GM12878 (cell line): ENCODE measurements at regions not wholly inside any gene's neighbourhood (a gene's known extent, or its start where the extent isn't known, plus 50 kb on each side); places are given as distances from the start of the nearest gene placed in this dataset.

Experiments
- ATAC-seq: fragments of 200-7000 bp; cut with Tn5 transposase; 3 replicates; pipeline ENCODE4 v1.9.1; 2020; ENCODE audit warnings: mild to moderate bottlenecking, moderate library complexity
- BruUV-seq: library from RNA; stranded (reverse); fragments of 400-500 nt; replicated peaks from 2 replicates; lab custom pipeline; 2021; lab: Mats Ljungman, UMichigan
- CTCF ChIA-PET: fragments of 300-600 bp; sonication (Branson Sonifier 250); formaldehyde crosslinking; extraction: SDS; loops from one replicate; lab custom pipeline; 2021; ENCODE audit warnings: inconsistent platforms; lab: Yijun Ruan, JAX
- POLR2A ChIA-PET: fragments of 350-600 bp; formaldehyde crosslinking; extraction: SDS; loops from one replicate; lab custom pipeline; 2021; ENCODE audit warnings: inconsistent platforms; lab: Charles Lee
- RAD21 ChIA-PET: fragments of 300-600 bp; sonication (Branson Sonifier 250); formaldehyde crosslinking; loops from one replicate; lab custom pipeline; 2023; ENCODE audit warnings: antibody characterized with exemption; ENCODE audit not compliant: unreplicated experiment; lab: Charles Lee
- SMC1A ChIA-PET: fragments of 300-600 bp; sonication (Branson Sonifier 250); formaldehyde crosslinking; loops from one replicate; lab custom pipeline; 2023; ENCODE audit not compliant: unreplicated experiment, uncharacterized antibody; lab: Charles Lee
- DNase-seq: peaks from one replicate; pipeline ENCODE4 v3.0.0-alpha.2; 2011; ENCODE audit warnings: low read depth, low spot score
- FAIRE-seq: peaks from 3 replicates; lab custom pipeline; 2011; peaks lifted over from hg19 to GRCh38; lab: Jason Lieb, UNC
- H2AFZ ChIP-seq: 2 replicates; pipeline ENCODE4 v1.6.0; 2011; ENCODE audit warnings: low read depth, low read length, control low read depth; ENCODE audit not compliant: control insufficient read depth
- H3K27ac ChIP-seq: 2 replicates; pipeline ENCODE4 v1.5.1; 2011; ENCODE audit warnings: control low read depth; ENCODE audit not compliant: control insufficient read depth, insufficient read depth
- H3K27me3 ChIP-seq, 2 experiments: replicated peaks in 1 of 2; 2 replicates each; pipeline versions ENCODE4 v1.6.0 to v1.6.1; 2011; ENCODE audit warnings: low read length in 1 of 2; ENCODE audit not compliant: control insufficient read depth in 2 of 2, insufficient read depth in 2 of 2
- H3K36me3 ChIP-seq, 2 experiments: 2 replicates each; pipeline ENCODE4 v1.5.1; 2011; ENCODE audit warnings: low read length in 1 of 2; ENCODE audit not compliant: control insufficient read depth in 2 of 2, insufficient read depth in 2 of 2
- H3K4me1 ChIP-seq: 2 replicates; pipeline ENCODE4 v1.6.1; 2011; ENCODE audit warnings: mild to moderate bottlenecking, low read length, moderate library complexity, mixed read lengths; ENCODE audit not compliant: control insufficient read depth, insufficient read depth
- H3K4me2 ChIP-seq: 2 replicates; pipeline ENCODE4 v1.6.0; 2011; ENCODE audit warnings: control low read depth; ENCODE audit not compliant: control insufficient read depth, insufficient read depth
- H3K4me3 ChIP-seq: fragments of 200-600 bp; sonication (generic); 2 replicates; pipeline ENCODE4 v1.5.1; 2016
- H3K79me2 ChIP-seq: 2 replicates; pipeline ENCODE4 v1.6.0; 2011; ENCODE audit warnings: low read length; ENCODE audit not compliant: control insufficient read depth, insufficient read depth
- H3K9ac ChIP-seq: 2 replicates; pipeline ENCODE4 v1.8.0; 2011; ENCODE audit warnings: low read length, control low read depth, mixed read lengths; ENCODE audit not compliant: control insufficient read depth, insufficient read depth
- H3K9me3 ChIP-seq: replicated peaks from 3 replicates; pipeline ENCODE4 v1.5.1; 2011; ENCODE audit warnings: mild to moderate bottlenecking, low read length; ENCODE audit not compliant: control insufficient read depth, insufficient read depth
- H4K20me1 ChIP-seq: 2 replicates; pipeline ENCODE4 v1.6.0; 2011; ENCODE audit not compliant: control insufficient read depth, insufficient read depth
- CHD4 ChIP-seq: fragments of 200-600 bp; sonication (generic); IDR thresholded peaks from 2 replicates; pipeline ENCODE4 v1.6.1; 2016; ENCODE audit warnings: mild to moderate bottlenecking
- ESRRA ChIP-seq: IDR thresholded peaks from 2 replicates; pipeline ENCODE4 v1.6.1; 2012; ENCODE audit warnings: mild to moderate bottlenecking, low read length, improper control_type of control experiment
- GATAD2B ChIP-seq: fragments of 450-650 bp; conservative IDR thresholded peaks from 2 replicates; pipeline ENCODE4 v1.6.1; 2017; ENCODE audit warnings: low read depth, mild to moderate bottlenecking, moderate library complexity
- HDGF ChIP-seq: fragments of 450-650 bp; IDR thresholded peaks from 2 replicates; pipeline ENCODE4 v1.6.1; 2016; ENCODE audit warnings: antibody characterized with exemption
- IKZF2 ChIP-seq, 2 experiments: fragments of 450-650 bp; IDR thresholded peaks; 2 replicates each; pipeline ENCODE4 v1.6.1; 2017; ENCODE audit warnings: mild to moderate bottlenecking in 2 of 2, moderate library complexity in 2 of 2
- KAT2A ChIP-seq: conservative IDR thresholded peaks from 2 replicates; pipeline ENCODE4 v1.6.1; 2011; ENCODE audit warnings: low read depth, low read length; ENCODE audit not compliant: control insufficient read depth
- MEF2A ChIP-seq: IDR thresholded peaks from 2 replicates; pipeline ENCODE4 v1.6.1; 2011; ENCODE audit warnings: low read depth, mild to moderate bottlenecking, low read length, moderate library complexity; ENCODE audit not compliant: insufficient read depth
- MEF2B ChIP-seq: fragments of 450-650 bp; IDR thresholded peaks from 2 replicates; pipeline ENCODE4 v1.6.1; 2018; ENCODE audit warnings: mild to moderate bottlenecking, moderate library complexity; ENCODE audit not compliant: partially characterized antibody, poor library complexity, severe bottlenecking
- MYC ChIP-seq: IDR thresholded peaks from 2 replicates; pipeline ENCODE4 v1.6.1; 2011; ENCODE audit warnings: mild to moderate bottlenecking, low read length, moderate library complexity, inconsistent platforms; ENCODE audit not compliant: insufficient read depth, insufficient replicate concordance, insufficient read length, severe bottlenecking
- NBN ChIP-seq: fragments of 450-650 bp; IDR thresholded peaks from 2 replicates; pipeline ENCODE4 v1.6.1; 2016
- RBBP5 ChIP-seq: fragments of 200-600 bp; sonication (generic); conservative IDR thresholded peaks from 2 replicates; pipeline ENCODE4 v1.6.1; 2016
- SMARCA5 ChIP-seq: fragments of 450-650 bp; IDR thresholded peaks from 2 replicates; pipeline ENCODE4 v1.6.1; 2017; ENCODE audit warnings: mild to moderate bottlenecking
- SMC3 ChIP-seq: IDR thresholded peaks from 2 replicates; pipeline ENCODE4 v1.6.1; 2011; ENCODE audit warnings: low read length, improper control_type of control experiment, borderline replicate concordance
- SUPT20H ChIP-seq: IDR thresholded peaks from 2 replicates; pipeline ENCODE4 v1.6.1; 2011; ENCODE audit warnings: low read depth, mild to moderate bottlenecking, low read length, moderate library complexity, borderline replicate concordance; ENCODE audit not compliant: control insufficient read depth
- ZZZ3 ChIP-seq: IDR thresholded peaks from 2 replicates; pipeline ENCODE4 v1.6.1; 2011; ENCODE audit warnings: low read depth; ENCODE audit not compliant: control insufficient read depth, insufficient read length
- WGBS: methylation state at CpG from one replicate; pipeline ENCODE4 v1.1.6; 2016; ENCODE audit warnings: low lambda C conversion rate; ENCODE audit not compliant: insufficient replicate concordance, insufficient coverage; ENCODE audit errors: missing lambda C conversion rate; 5-methylcytosine and 5-hydroxymethylcytosine counted together
- in situ Hi-C: fragments of 300-500 bp; cut with MboI; formaldehyde crosslinking; loops from 9 replicates; pipeline ENCODE4 v1.14.3; 2018; ENCODE audit warnings: mixed read lengths
- intact Hi-C: fragments of 100-400 bp; cut with micrococcal nuclease; formaldehyde crosslinking; loops from one replicate; pipeline ENCODE4 v1.14.2; 2022; ENCODE audit not compliant: unreplicated experiment

- POLR2A ChIA-PET = no interaction called here
- no peak for ATAC-seq
- FAIRE-seq = no peak
- Histone ChIP-seq H3K79me2 (no peaks in the 10 kb centered on the region), H2AFZ (no peak overlapping the region), H3K36me3 (no peaks in the 10 kb centered on the region), H3K4me3 (no peak overlapping the region), H4K20me1 (no peaks in the 10 kb centered on the region), H3K4me2 (no peak overlapping the region), H3K27ac (no peak overlapping the region), H3K27me3 (no peaks in the 10 kb centered on the region), H3K9ac (no peak overlapping the region), H3K9me3 (no peaks in the 10 kb centered on the region; the same call in 2 of the 3 replicates), H3K4me1 (no peaks in the 10 kb centered on the region)
- RAD21 ChIA-PET = no interaction called here
- intact Hi-C loops (no loop called here), in situ Hi-C loops (no loop called here)
- SMC1A ChIA-PET = no interaction called here
- 27% methylated on average over 4 of the region's 4 CpGs for WGBS
- no TSS peak for BruUV-seq
- DNase-seq = no peak
- CTCF ChIA-PET = interaction anchor here (0.6 kb wide), 1 partner anchor 580 kb away, joined by 3 read pairs; no protein-coding TSS in a partner anchor
- TF ChIP-seq NBN (no peak), ESRRA (no peak), SUPT20H (no peak), RBBP5 (no peak)
Observed at GRCh38 chr5:4725594-4725993, 414.5 kb upstream of the ADAMTS16 start.

GRCh38 chr5:4730279-4730678 lies 409.9 kb upstream of the ADAMTS16 start:
- ChIA-PET POLR2A (no interaction called here), SMC1A (no interaction called here), CTCF (no interaction called here), RAD21 (no interaction called here)
- intact Hi-C loops = no loop called here
- no peak overlapping the region for H3K4me3 ChIP-seq
- WGBS = 12% methylated on average over 5 of the region's 5 CpGs
- H3K9me3 ChIP-seq = no peaks in the 10 kb centered on the region
- DNase-seq (no peak), ATAC-seq (no peak), FAIRE-seq (no peak)
- no peaks in the 10 kb centered on the region for H4K20me1 ChIP-seq
- H3K27ac ChIP-seq = no peak overlapping the region
- TF ChIP-seq MEF2A (no peak), RBBP5 (no peak), KAT2A (no peak), CHD4 (no peak), MEF2B (no peak), IKZF2 (IDR thresholded peaks at IDR 0.05) (no peak), MYC (no peak), SMC3 (no peak), HDGF (no peak), ZZZ3 (no peak), SMARCA5 (no peak), GATAD2B (no peak)
- H3K79me2 ChIP-seq = no peaks in the 10 kb centered on the region
- no peak overlapping the region for H3K4me2 ChIP-seq
- H2AFZ ChIP-seq = no peak overlapping the region
- H3K36me3 ChIP-seq = no peaks in the 10 kb centered on the region
- H3K27me3 ChIP-seq = no peaks in the 10 kb centered on the region
- BruUV-seq = no TSS peak
- in situ Hi-C loops = no loop called here
- H3K4me1 ChIP-seq = no peaks in the 10 kb centered on the region
- H3K9ac ChIP-seq = no peak overlapping the region
